ENCODE measurements at regions not wholly inside any gene's neighbourhood (a gene's known extent, or its start where the extent isn't known, plus 50 kb on each side); places are given as distances from the start of the nearest gene placed in this dataset.
A peak's percentile ranks its signal among the peaks of the same experiment; 100 is the strongest.

DNA sequence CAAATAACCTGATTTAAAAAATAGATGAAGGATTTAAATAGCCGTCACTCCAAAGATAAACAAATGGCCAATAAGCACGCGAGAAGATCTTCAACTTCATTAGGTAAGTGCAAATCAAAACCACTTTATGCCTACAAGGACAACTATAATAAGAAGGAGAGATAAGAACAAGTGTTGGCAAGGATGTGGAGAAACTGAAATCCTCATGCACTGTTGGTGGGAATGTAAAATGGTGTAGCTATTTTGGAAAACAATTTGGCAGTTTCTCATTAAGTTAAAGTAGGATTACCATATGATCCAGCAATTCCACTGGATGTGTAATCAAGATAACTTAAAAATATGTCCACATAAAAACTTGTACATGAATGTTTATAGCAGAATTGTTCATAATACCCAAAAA is 64.1 kb downstream of the CXCL12 start:
- no peaks in the 10 kb centered on the region for H3K4me1 Mint-ChIP-seq
- DNase-seq (no peak), ATAC-seq (ENCODE audit: low read depth) (no peak)
- TF ChIP-seq, protein P1, sequence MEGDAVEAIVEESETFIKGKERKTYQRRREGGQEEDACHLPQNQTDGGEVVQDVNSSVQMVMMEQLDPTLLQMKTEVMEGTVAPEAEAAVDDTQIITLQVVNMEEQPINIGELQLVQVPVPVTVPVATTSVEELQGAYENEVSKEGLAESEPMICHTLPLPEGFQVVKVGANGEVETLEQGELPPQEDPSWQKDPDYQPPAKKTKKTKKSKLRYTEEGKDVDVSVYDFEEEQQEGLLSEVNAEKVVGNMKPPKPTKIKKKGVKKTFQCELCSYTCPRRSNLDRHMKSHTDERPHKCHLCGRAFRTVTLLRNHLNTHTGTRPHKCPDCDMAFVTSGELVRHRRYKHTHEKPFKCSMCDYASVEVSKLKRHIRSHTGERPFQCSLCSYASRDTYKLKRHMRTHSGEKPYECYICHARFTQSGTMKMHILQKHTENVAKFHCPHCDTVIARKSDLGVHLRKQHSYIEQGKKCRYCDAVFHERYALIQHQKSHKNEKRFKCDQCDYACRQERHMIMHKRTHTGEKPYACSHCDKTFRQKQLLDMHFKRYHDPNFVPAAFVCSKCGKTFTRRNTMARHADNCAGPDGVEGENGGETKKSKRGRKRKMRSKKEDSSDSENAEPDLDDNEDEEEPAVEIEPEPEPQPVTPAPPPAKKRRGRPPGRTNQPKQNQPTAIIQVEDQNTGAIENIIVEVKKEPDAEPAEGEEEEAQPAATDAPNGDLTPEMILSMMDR (IDR thresholded peaks at IDR 0.05) = no peak
- POLR2A ChIA-PET = no interaction called here
- H3K27ac Mint-ChIP-seq = no peak overlapping the region
- no peaks in the 10 kb centered on the region for H3K36me3 Mint-ChIP-seq (ENCODE audit: low read depth)
- CTCF ChIA-PET = no interaction called here
- intact Hi-C loops (cut with micrococcal nuclease) = no loop called here
- H3K4me3 Mint-ChIP-seq = no peak overlapping the region
- H3K27me3 Mint-ChIP-seq = no peaks in the 10 kb centered on the region
- H3K9me3 Mint-ChIP-seq = no peaks in the 10 kb centered on the region

DNA sequence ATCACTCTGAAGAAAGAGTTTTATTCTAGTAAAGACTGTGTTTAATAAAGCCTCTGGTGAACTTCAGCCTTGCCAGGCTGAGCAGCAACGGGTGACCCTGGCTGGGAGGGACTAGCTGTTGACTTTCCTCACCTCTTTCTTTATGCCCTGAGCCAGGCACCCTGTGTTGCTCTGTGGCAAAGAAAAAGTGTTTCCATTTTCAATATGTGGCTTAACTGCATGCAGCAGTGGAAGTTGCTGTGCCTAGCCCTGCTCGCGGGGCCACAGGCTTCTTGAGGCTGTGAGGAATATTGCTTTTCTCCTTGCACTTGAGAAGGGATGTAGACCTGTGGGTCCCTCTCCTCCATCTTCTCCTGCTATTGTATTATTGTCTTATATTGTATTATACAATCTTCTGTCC is 67.0 kb downstream of the CXCL12 start:
- TF ChIP-seq, protein P1 (IDR thresholded peaks at IDR 0.05) = no peak
- Mint-ChIP-seq H3K9me3 (no peaks in the 10 kb centered on the region), H3K27me3 (no peaks in the 10 kb centered on the region), H3K4me3 (no peak overlapping the region), H3K4me1 (no peaks in the 10 kb centered on the region), H3K27ac (no peak overlapping the region), H3K36me3 (ENCODE audit: low read depth) (no peaks in the 10 kb centered on the region)
- ATAC-seq (ENCODE audit: low read depth) (no peak), DNase-seq (no peak)
- POLR2A ChIA-PET = no interaction called here
- CTCF ChIA-PET = no interaction called here
- intact Hi-C loops (cut with micrococcal nuclease) = loop anchor here (10.0 kb wide), 1 partner anchor 633 kb away; no protein-coding TSS in a partner anchor

DNA sequence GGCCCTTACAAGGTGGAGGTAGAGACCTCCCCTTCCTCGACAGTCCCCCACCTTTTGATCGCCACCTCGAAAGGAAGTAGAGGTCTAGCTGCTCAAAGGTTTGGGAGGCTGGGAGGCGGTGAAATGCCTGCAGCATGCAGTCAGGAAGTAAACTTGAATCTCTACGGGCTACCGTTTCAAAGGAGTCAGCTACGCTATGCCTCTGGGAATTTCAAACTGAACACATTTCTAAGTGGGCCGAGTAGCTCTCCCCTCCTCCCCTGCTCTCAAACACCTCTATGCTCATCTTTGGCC is 68.0 kb downstream of the CXCL12 start:
- TF ChIP-seq, protein P1 (IDR thresholded peaks at IDR 0.05) = no peak
- Mint-ChIP-seq H3K36me3 (ENCODE audit: low read depth) (no peaks in the 10 kb centered on the region), H3K4me3 (no peak overlapping the region), H3K9me3 (no peaks in the 10 kb centered on the region), H3K4me1 (no peaks in the 10 kb centered on the region), H3K27ac (no peak overlapping the region), H3K27me3 (peaks cover 5% of the 10 kb centered on the region)
- ChIA-PET POLR2A (no interaction called here), CTCF (interaction anchor here (0.8 kb wide), 1 partner anchor 14 kb away, joined by 3 read pairs; no protein-coding TSS in a partner anchor)
- DNase-seq (no peak), ATAC-seq (ENCODE audit: low read depth) (no peak)
- intact Hi-C loops (cut with micrococcal nuclease) = loop anchor here (10.0 kb wide), 1 partner anchor 632 kb away; no protein-coding TSS in a partner anchor

DNA sequence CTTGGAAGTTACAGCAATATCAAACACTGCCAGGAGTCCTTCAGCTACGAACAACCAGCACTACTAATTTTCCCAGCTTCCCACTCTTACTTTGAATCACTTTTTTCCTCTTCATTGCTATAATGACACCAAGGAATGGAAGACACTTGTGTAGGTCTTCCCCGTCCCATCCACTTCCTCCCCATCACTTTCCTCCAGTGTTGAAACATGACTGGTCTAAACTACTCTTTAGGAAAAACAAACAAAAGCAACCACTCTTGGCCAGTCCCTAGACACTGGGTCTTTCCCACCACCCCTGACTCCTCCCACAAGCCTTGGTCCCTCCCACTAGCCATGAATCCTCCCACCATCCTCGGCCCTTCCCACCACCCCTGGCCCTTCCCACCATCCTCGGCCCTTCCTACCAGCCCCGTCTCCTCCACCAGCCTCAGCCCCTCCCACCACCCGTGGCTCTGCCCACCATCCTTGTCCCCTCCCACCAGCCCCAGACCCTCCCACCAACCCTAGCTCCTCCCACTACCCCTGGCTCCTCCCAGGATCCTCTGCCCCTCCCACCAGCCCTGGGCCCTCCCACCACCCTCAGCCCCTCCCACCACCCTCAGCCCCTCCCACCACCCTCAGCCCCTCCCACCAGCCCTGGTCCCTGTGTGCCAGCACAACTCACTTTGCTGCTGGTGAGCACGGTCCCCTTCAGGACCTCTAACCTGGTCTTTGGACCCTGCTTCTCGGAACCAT is 68.5 kb downstream of the CXCL12 start:
- CTCF ChIA-PET = interaction anchor here (0.8 kb wide), 1 partner anchor 14 kb away, joined by 3 read pairs; no protein-coding TSS in a partner anchor
- Mint-ChIP-seq H3K27me3 (peaks cover 10% of the 10 kb centered on the region), H3K4me1 (peaks cover 2% of the 10 kb centered on the region), H3K4me3 (no peak overlapping the region), H3K36me3 (ENCODE audit: low read depth) (no peaks in the 10 kb centered on the region), H3K9me3 (no peaks in the 10 kb centered on the region), H3K27ac (no peak overlapping the region)
- ATAC-seq (ENCODE audit: low read depth) (peak; percentile 65), DNase-seq (no peak)
- POLR2A ChIA-PET = no interaction called here
- TF ChIP-seq, protein P1 (IDR thresholded peaks at IDR 0.05) = no peak
- intact Hi-C loops (cut with micrococcal nuclease) = loop anchor here (10.0 kb wide), 1 partner anchor 632 kb away; no protein-coding TSS in a partner anchor

DNA sequence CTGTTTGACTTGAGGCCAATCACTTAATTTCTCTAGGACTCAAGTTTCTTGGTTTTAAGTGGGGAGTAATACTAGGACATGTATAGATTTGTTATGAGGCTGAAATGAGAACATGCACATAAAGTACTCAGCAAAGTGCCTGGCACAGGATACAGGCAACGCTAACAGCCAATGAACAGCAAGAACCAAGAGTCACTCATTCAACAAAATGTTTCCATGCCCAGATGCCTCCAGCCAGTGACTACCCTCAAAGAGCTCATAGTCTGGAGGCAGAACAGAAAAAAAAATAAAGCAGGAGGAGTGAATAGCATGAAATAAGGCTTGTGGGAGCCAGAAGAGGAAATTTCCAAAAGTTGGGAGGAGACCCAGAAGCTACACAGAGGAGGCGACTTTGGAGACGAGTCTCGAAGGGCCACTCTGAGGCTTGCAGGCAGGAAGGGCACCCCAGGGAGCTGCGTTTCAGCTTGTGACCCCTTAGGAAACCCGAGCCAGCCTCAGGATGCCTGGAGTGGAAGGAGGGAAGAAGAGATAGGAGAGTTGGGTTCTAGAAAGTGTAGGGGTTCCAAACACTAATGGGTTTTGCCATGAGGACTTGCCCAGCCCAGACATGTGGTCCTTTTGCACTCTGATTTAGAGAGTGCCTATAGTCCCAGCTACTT is 70.0 kb downstream of the CXCL12 start:
- Mint-ChIP-seq H3K4me3 (no peak overlapping the region), H3K36me3 (ENCODE audit: low read depth) (no peaks in the 10 kb centered on the region), H3K4me1 (peaks cover 4% of the 10 kb centered on the region), H3K9me3 (no peaks in the 10 kb centered on the region), H3K27ac (no peak overlapping the region), H3K27me3 (peaks cover 13% of the 10 kb centered on the region)
- ChIA-PET POLR2A (interaction anchor here (0.7 kb wide), 1 partner anchor 32 kb away, joined by 5 read pairs; no protein-coding TSS in a partner anchor), CTCF (no interaction called here)
- intact Hi-C loops (cut with micrococcal nuclease) = loop anchor here (10.0 kb wide), 1 partner anchor 630 kb away; no protein-coding TSS in a partner anchor
- no peak for DNase-seq
- TF ChIP-seq, protein P1 (IDR thresholded peaks at IDR 0.05) = no peak
- no peak for ATAC-seq (ENCODE audit: low read depth)
